ENCODE measurements at regions not wholly inside any gene's neighbourhood (a gene's known extent, or its start where the extent isn't known, plus 50 kb on each side); places are given as distances from the start of the nearest gene placed in this dataset.

- no peaks in the 10 kb centered on the region for H3K36me3 ChIP-seq (ENCODE audit: control insufficient read depth in 2 of 2, insufficient read depth in 2 of 2, low read length in 2 of 2)
- no peak overlapping the region for H3K27ac ChIP-seq (ENCODE audit: low read depth in 2 of 2, low read length in 2 of 2)
- H3K9ac ChIP-seq (ENCODE audit: low read depth in 1 of 2, low read length in 2 of 2), result no peak overlapping the region
- no peaks in the 10 kb centered on the region for H3K4me1 ChIP-seq (ENCODE audit: control insufficient read depth in 2 of 2, insufficient read depth in 2 of 2, low read length in 2 of 2)
- H3K27me3 ChIP-seq (ENCODE audit: control insufficient read depth in 2 of 2, insufficient read depth in 2 of 2, low read length in 2 of 2), result no peaks in the 10 kb centered on the region
- H3K9me3 ChIP-seq (ENCODE audit: control insufficient read depth in 2 of 2, low read length in 2 of 2), result peaks cover 0 to 3% of the 10 kb centered on the region in 2 donors
- no peak overlapping the region for H3K4me3 ChIP-seq (ENCODE audit: low read length in 2 of 2)
Measured at GRCh38 chr18:38464024-38464423, 898.4 kb upstream of the CELF4 start.

- no peak overlapping the region for H3K9ac ChIP-seq (ENCODE audit: low read depth in 1 of 2, low read length in 2 of 2)
- H3K36me3 ChIP-seq (ENCODE audit: control insufficient read depth in 2 of 2, insufficient read depth in 2 of 2, low read length in 2 of 2), result no peaks in the 10 kb centered on the region
- H3K4me3 ChIP-seq (ENCODE audit: low read length in 2 of 2), result no peak overlapping the region
- no peaks in the 10 kb centered on the region for H3K27me3 ChIP-seq (ENCODE audit: control insufficient read depth in 2 of 2, insufficient read depth in 2 of 2, low read length in 2 of 2)
- H3K4me1 ChIP-seq (ENCODE audit: control insufficient read depth in 2 of 2, insufficient read depth in 2 of 2, low read length in 2 of 2), result no peaks in the 10 kb centered on the region
- H3K9me3 ChIP-seq (ENCODE audit: control insufficient read depth in 2 of 2, low read length in 2 of 2), result no peaks in the 10 kb centered on the region
- H3K27ac ChIP-seq (ENCODE audit: low read depth in 2 of 2, low read length in 2 of 2), result no peak overlapping the region
Measured at GRCh38 chr18:38460657-38461056, 895.1 kb upstream of the CELF4 start.

- no peak overlapping the region for H3K27ac ChIP-seq (ENCODE audit: low read depth in 2 of 2, low read length in 2 of 2)
- no peaks in the 10 kb centered on the region for H3K36me3 ChIP-seq (ENCODE audit: control insufficient read depth in 2 of 2, insufficient read depth in 2 of 2, low read length in 2 of 2)
Measured at GRCh38 chr18:38459131-38459994, 893.8 kb upstream of the CELF4 start.

GRCh38 chr18:38458698-38459097 is 893.1 kb upstream of the CELF4 start:
- H3K4me1 ChIP-seq (ENCODE audit: control insufficient read depth in 2 of 2, insufficient read depth in 2 of 2, low read length in 2 of 2), result no peaks in the 10 kb centered on the region
- H3K27me3 ChIP-seq (ENCODE audit: control insufficient read depth in 2 of 2, insufficient read depth in 2 of 2, low read length in 2 of 2), result no peaks in the 10 kb centered on the region
- no peak overlapping the region for H3K4me3 ChIP-seq (ENCODE audit: low read length in 2 of 2)
- H3K9ac ChIP-seq (ENCODE audit: low read depth in 1 of 2, low read length in 2 of 2), result no peak overlapping the region
- no peaks in the 10 kb centered on the region for H3K9me3 ChIP-seq (ENCODE audit: control insufficient read depth in 2 of 2, low read length in 2 of 2)
- no peak overlapping the region for H3K27ac ChIP-seq (ENCODE audit: low read depth in 2 of 2, low read length in 2 of 2)
- no peaks in the 10 kb centered on the region for H3K36me3 ChIP-seq (ENCODE audit: control insufficient read depth in 2 of 2, insufficient read depth in 2 of 2, low read length in 2 of 2)

More at GRCh38 chr18:38459131-38459994, 893.8 kb upstream of the CELF4 start:
- no peaks in the 10 kb centered on the region for H3K27me3 ChIP-seq (ENCODE audit: control insufficient read depth in 2 of 2, insufficient read depth in 2 of 2, low read length in 2 of 2)
- H3K4me1 ChIP-seq (ENCODE audit: control insufficient read depth in 2 of 2, insufficient read depth in 2 of 2, low read length in 2 of 2), result no peaks in the 10 kb centered on the region
- no peaks in the 10 kb centered on the region for H3K9me3 ChIP-seq (ENCODE audit: control insufficient read depth in 2 of 2, low read length in 2 of 2)
- H3K4me3 ChIP-seq (ENCODE audit: low read length in 2 of 2), result no peak overlapping the region
- H3K9ac ChIP-seq (ENCODE audit: low read depth in 1 of 2, low read length in 2 of 2), result no peak overlapping the region

GRCh38 chr18:38456253-38456652 is 890.7 kb upstream of the CELF4 start:
- no peak overlapping the region for H3K27ac ChIP-seq (ENCODE audit: low read depth in 2 of 2, low read length in 2 of 2)
- H3K9me3 ChIP-seq (ENCODE audit: control insufficient read depth in 2 of 2, low read length in 2 of 2), result peaks cover 0 to 2% of the 10 kb centered on the region in 2 donors
- H3K27me3 ChIP-seq (ENCODE audit: control insufficient read depth in 2 of 2, insufficient read depth in 2 of 2, low read length in 2 of 2), result no peaks in the 10 kb centered on the region
- no peak overlapping the region for H3K9ac ChIP-seq (ENCODE audit: low read depth in 1 of 2, low read length in 2 of 2)
- H3K4me1 ChIP-seq (ENCODE audit: control insufficient read depth in 2 of 2, insufficient read depth in 2 of 2, low read length in 2 of 2), result no peaks in the 10 kb centered on the region
- H3K36me3 ChIP-seq (ENCODE audit: control insufficient read depth in 2 of 2, insufficient read depth in 2 of 2, low read length in 2 of 2), result no peaks in the 10 kb centered on the region
- H3K4me3 ChIP-seq (ENCODE audit: low read length in 2 of 2), result no peak overlapping the region

GRCh38 chr18:38454764-38455469 is 889.3 kb upstream of the CELF4 start:
- H3K27ac ChIP-seq (ENCODE audit: low read depth in 2 of 2, low read length in 2 of 2), result no peak overlapping the region
- H3K9me3 ChIP-seq (ENCODE audit: control insufficient read depth in 2 of 2, low read length in 2 of 2), result peaks cover 0 to 2% of the 10 kb centered on the region in 2 donors

GRCh38 chr18:38453880-38454279 is 888.3 kb upstream of the CELF4 start:
- Histone ChIP-seq H3K9me3 (ENCODE audit: control insufficient read depth in 2 of 2, low read length in 2 of 2) (peaks cover 0 to 2% of the 10 kb centered on the region in 2 donors), H3K27me3 (ENCODE audit: control insufficient read depth in 2 of 2, insufficient read depth in 2 of 2, low read length in 2 of 2) (no peaks in the 10 kb centered on the region)

More at GRCh38 chr18:38454764-38455469, 889.3 kb upstream of the CELF4 start:
- H3K4me1 ChIP-seq (ENCODE audit: control insufficient read depth in 2 of 2, insufficient read depth in 2 of 2, low read length in 2 of 2), result no peaks in the 10 kb centered on the region
- H3K4me3 ChIP-seq (ENCODE audit: low read length in 2 of 2), result no peak overlapping the region
- H3K9ac ChIP-seq (ENCODE audit: low read depth in 1 of 2, low read length in 2 of 2), result no peak overlapping the region
- H3K27me3 ChIP-seq (ENCODE audit: control insufficient read depth in 2 of 2, insufficient read depth in 2 of 2, low read length in 2 of 2), result no peaks in the 10 kb centered on the region
- no peaks in the 10 kb centered on the region for H3K36me3 ChIP-seq (ENCODE audit: control insufficient read depth in 2 of 2, insufficient read depth in 2 of 2, low read length in 2 of 2)

GRCh38 chr18:38450876-38451275 is 885.3 kb upstream of the CELF4 start:
- H3K4me1 ChIP-seq (ENCODE audit: control insufficient read depth in 2 of 2, insufficient read depth in 2 of 2, low read length in 2 of 2), result no peaks in the 10 kb centered on the region

More at GRCh38 chr18:38453880-38454279, 888.3 kb upstream of the CELF4 start:
- H3K9ac ChIP-seq (ENCODE audit: low read depth in 1 of 2, low read length in 2 of 2), result no peak overlapping the region
- H3K27ac ChIP-seq (ENCODE audit: low read depth in 2 of 2, low read length in 2 of 2), result no peak overlapping the region
- no peaks in the 10 kb centered on the region for H3K4me1 ChIP-seq (ENCODE audit: control insufficient read depth in 2 of 2, insufficient read depth in 2 of 2, low read length in 2 of 2)
- H3K36me3 ChIP-seq (ENCODE audit: control insufficient read depth in 2 of 2, insufficient read depth in 2 of 2, low read length in 2 of 2), result no peaks in the 10 kb centered on the region
- H3K4me3 ChIP-seq (ENCODE audit: low read length in 2 of 2), result no peak overlapping the region

GRCh38 chr18:38445804-38446145 is 880.2 kb upstream of the CELF4 start:
- Histone ChIP-seq H3K4me1 (ENCODE audit: control insufficient read depth in 2 of 2, insufficient read depth in 2 of 2, low read length in 2 of 2) (no peaks in the 10 kb centered on the region), H3K27ac (ENCODE audit: low read depth in 2 of 2, low read length in 2 of 2) (no peak overlapping the region), H3K27me3 (ENCODE audit: control insufficient read depth in 2 of 2, insufficient read depth in 2 of 2, low read length in 2 of 2) (no peaks in the 10 kb centered on the region), H3K9me3 (ENCODE audit: control insufficient read depth in 2 of 2, low read length in 2 of 2) (peaks cover 0 to 6% of the 10 kb centered on the region in 2 donors), H3K4me3 (ENCODE audit: low read length in 2 of 2) (no peak overlapping the region), H3K9ac (ENCODE audit: low read depth in 1 of 2, low read length in 2 of 2) (no peak overlapping the region), H3K36me3 (ENCODE audit: control insufficient read depth in 2 of 2, insufficient read depth in 2 of 2, low read length in 2 of 2) (no peaks in the 10 kb centered on the region)

More at GRCh38 chr18:38450876-38451275, 885.3 kb upstream of the CELF4 start:
- no peaks in the 10 kb centered on the region for H3K36me3 ChIP-seq (ENCODE audit: control insufficient read depth in 2 of 2, insufficient read depth in 2 of 2, low read length in 2 of 2)
- H3K27ac ChIP-seq (ENCODE audit: low read depth in 2 of 2, low read length in 2 of 2), result no peak overlapping the region
- no peak overlapping the region for H3K9ac ChIP-seq (ENCODE audit: low read depth in 1 of 2, low read length in 2 of 2)
- H3K27me3 ChIP-seq (ENCODE audit: control insufficient read depth in 2 of 2, insufficient read depth in 2 of 2, low read length in 2 of 2), result no peaks in the 10 kb centered on the region
- peaks cover 0 to 2% of the 10 kb centered on the region in 2 donors for H3K9me3 ChIP-seq (ENCODE audit: control insufficient read depth in 2 of 2, low read length in 2 of 2)
- H3K4me3 ChIP-seq (ENCODE audit: low read length in 2 of 2), result no peak overlapping the region
